ENCODE measurements at regions not wholly inside any gene's neighbourhood (a gene's known extent, or its start where the extent isn't known, plus 50 kb on each side); places are given as distances from the start of the nearest gene placed in this dataset.
"Not testable (repeated sequence)": the region's sequence is repeated elsewhere in the genome, so short reads cannot be mapped to it uniquely, and the experiment has no call there.

- Histone ChIP-seq H3K36me3 (ENCODE audit: control insufficient read depth in 4 of 4, insufficient read depth in 4 of 4, low read length in 4 of 4) (no peaks in the 10 kb centered on the region), H3K4me3 (no peak overlapping the region), H3K9me3 (ENCODE audit: control insufficient read depth in 4 of 4, insufficient read depth in 3 of 4, low read length in 3 of 4) (no peaks in the 10 kb centered on the region), H3K4me1 (ENCODE audit: control insufficient read depth in 5 of 5, insufficient read depth in 5 of 5, low read length in 5 of 5) (no peaks in the 10 kb centered on the region), H3K27me3 (ENCODE audit: control insufficient read depth in 3 of 3, insufficient read depth in 3 of 3, low read length in 2 of 3) (no peaks in the 10 kb centered on the region), H3K27ac (ENCODE audit: low read depth in 1 of 2, low read length in 1 of 2) (no peak overlapping the region), H3K9ac (ENCODE audit: insufficient read depth in 1 of 2, low read length in 2 of 2) (no peak overlapping the region)
- TF ChIP-seq CTCF (IDR thresholded peaks at IDR 0.05; ENCODE audit: control extremely low read depth, extremely low read depth): no peak
- ATAC-seq (ENCODE audit: insufficient read depth, low FRiP score): no peak
- 89 to 91% methylated on average over 5 of the region's 5 CpGs for WGBS, 2 donors
- DNase-seq: no peak
Measured at GRCh38 chr4:160414496-160414895, 1311.6 kb downstream of the RAPGEF2 start.

- no peak for TF ChIP-seq CTCF (IDR thresholded peaks at IDR 0.05; ENCODE audit: control extremely low read depth, extremely low read depth)
- Histone ChIP-seq H3K27me3 (ENCODE audit: control insufficient read depth in 3 of 3, insufficient read depth in 3 of 3, low read length in 2 of 3) (no peaks in the 10 kb centered on the region), H3K9ac (ENCODE audit: insufficient read depth in 1 of 2, low read length in 2 of 2) (no peak overlapping the region), H3K27ac (ENCODE audit: low read depth in 1 of 2, low read length in 1 of 2) (no peak overlapping the region), H3K9me3 (ENCODE audit: control insufficient read depth in 4 of 4, insufficient read depth in 3 of 4, low read length in 3 of 4) (no peaks in the 10 kb centered on the region), H3K4me3 (no peak overlapping the region), H3K36me3 (ENCODE audit: control insufficient read depth in 4 of 4, insufficient read depth in 4 of 4, low read length in 4 of 4) (no peaks in the 10 kb centered on the region), H3K4me1 (ENCODE audit: control insufficient read depth in 5 of 5, insufficient read depth in 5 of 5, low read length in 5 of 5) (peaks cover 0 to 6% (median 0%) of the 10 kb centered on the region in 5 donors)
- WGBS, 2 donors: 61 to 70% methylated on average over 6 of the region's 6 CpGs
- peak in 1 of 3 donors; percentile 9 for DNase-seq
- ATAC-seq (ENCODE audit: insufficient read depth, low FRiP score): no peak
Measured at GRCh38 chr4:160423879-160424451, 1321.1 kb downstream of the RAPGEF2 start.

- WGBS, 2 donors: 89 to 90% methylated on average over 2 of the region's 2 CpGs
- Histone ChIP-seq H3K27me3 (ENCODE audit: control insufficient read depth in 3 of 3, insufficient read depth in 3 of 3, low read length in 2 of 3) (no peaks in the 10 kb centered on the region), H3K27ac (ENCODE audit: low read depth in 1 of 2, low read length in 1 of 2) (no peak overlapping the region), H3K9me3 (ENCODE audit: control insufficient read depth in 4 of 4, insufficient read depth in 3 of 4, low read length in 3 of 4) (no peaks in the 10 kb centered on the region), H3K4me3 (no peak overlapping the region), H3K9ac (ENCODE audit: insufficient read depth in 1 of 2, low read length in 2 of 2) (no peak overlapping the region), H3K4me1 (ENCODE audit: control insufficient read depth in 5 of 5, insufficient read depth in 5 of 5, low read length in 5 of 5) (peaks cover 0 to 6% (median 0%) of the 10 kb centered on the region in 5 donors), H3K36me3 (ENCODE audit: control insufficient read depth in 4 of 4, insufficient read depth in 4 of 4, low read length in 4 of 4) (no peaks in the 10 kb centered on the region)
- DNase-seq: no peak
- no peak for ATAC-seq (ENCODE audit: insufficient read depth, low FRiP score)
- TF ChIP-seq CTCF (IDR thresholded peaks at IDR 0.05; ENCODE audit: control extremely low read depth, extremely low read depth): no peak
Measured at GRCh38 chr4:160426233-160426632, 1323.4 kb downstream of the RAPGEF2 start.

- no peak for TF ChIP-seq CTCF (IDR thresholded peaks at IDR 0.05; ENCODE audit: control extremely low read depth, extremely low read depth)
- no peak overlapping the region for H3K4me3 ChIP-seq
- H3K9ac ChIP-seq (ENCODE audit: insufficient read depth in 1 of 2, low read length in 2 of 2): no peak overlapping the region
- DNase-seq: no peak
- H3K36me3 ChIP-seq (ENCODE audit: control insufficient read depth in 4 of 4, insufficient read depth in 4 of 4, low read length in 4 of 4): no peaks in the 10 kb centered on the region
- H3K9me3 ChIP-seq (ENCODE audit: control insufficient read depth in 4 of 4, insufficient read depth in 3 of 4, low read length in 3 of 4): peaks cover 0 to 4% (median 0%) of the 10 kb centered on the region in 4 donors
- no peak for ATAC-seq (ENCODE audit: insufficient read depth, low FRiP score)
- no peak overlapping the region for H3K27ac ChIP-seq (ENCODE audit: low read depth in 1 of 2, low read length in 1 of 2)
- WGBS, 2 donors: 57 to 71% methylated on average over 3 of the region's 3 CpGs
- no peaks in the 10 kb centered on the region for H3K4me1 ChIP-seq (ENCODE audit: control insufficient read depth in 5 of 5, insufficient read depth in 5 of 5, low read length in 5 of 5)
- no peaks in the 10 kb centered on the region for H3K27me3 ChIP-seq (ENCODE audit: control insufficient read depth in 3 of 3, insufficient read depth in 3 of 3, low read length in 2 of 3)
Measured at GRCh38 chr4:160450876-160451275, 1348.0 kb downstream of the RAPGEF2 start.

- WGBS, 2 donors: 90 to 93% methylated on average over 36 to 39 of the region's 39 CpGs
- not testable (repeated sequence) for DNase-seq; H3K27me3 ChIP-seq (ENCODE audit: control insufficient read depth in 3 of 3, insufficient read depth in 3 of 3, low read length in 2 of 3); H3K36me3 ChIP-seq (ENCODE audit: control insufficient read depth in 4 of 4, insufficient read depth in 4 of 4, low read length in 4 of 4); ATAC-seq (ENCODE audit: insufficient read depth, low FRiP score); H3K4me1 ChIP-seq (ENCODE audit: control insufficient read depth in 5 of 5, insufficient read depth in 5 of 5, low read length in 5 of 5); H3K27ac ChIP-seq (ENCODE audit: low read depth in 1 of 2, low read length in 1 of 2); H3K4me3 ChIP-seq; H3K9me3 ChIP-seq (ENCODE audit: control insufficient read depth in 4 of 4, insufficient read depth in 3 of 4, low read length in 3 of 4); H3K9ac ChIP-seq (ENCODE audit: insufficient read depth in 1 of 2, low read length in 2 of 2)
Measured at GRCh38 chr4:160481696-160482690, 1379.1 kb downstream of the RAPGEF2 start.

All from lung (tissue), 11 donors.